ENCODE measurements at regions not wholly inside any gene's neighbourhood (a gene's known extent, or its start where the extent isn't known, plus 50 kb on each side); places are given as distances from the start of the nearest gene placed in this dataset.
"Not testable (repeated sequence)": the region's sequence is repeated elsewhere in the genome, so short reads cannot be mapped to it uniquely, and the experiment has no call there.

GRCh38 chr2:18063826-18064470 is 185.5 kb downstream of the KCNS3 start:
- DNase-seq, result no peak

DNA sequence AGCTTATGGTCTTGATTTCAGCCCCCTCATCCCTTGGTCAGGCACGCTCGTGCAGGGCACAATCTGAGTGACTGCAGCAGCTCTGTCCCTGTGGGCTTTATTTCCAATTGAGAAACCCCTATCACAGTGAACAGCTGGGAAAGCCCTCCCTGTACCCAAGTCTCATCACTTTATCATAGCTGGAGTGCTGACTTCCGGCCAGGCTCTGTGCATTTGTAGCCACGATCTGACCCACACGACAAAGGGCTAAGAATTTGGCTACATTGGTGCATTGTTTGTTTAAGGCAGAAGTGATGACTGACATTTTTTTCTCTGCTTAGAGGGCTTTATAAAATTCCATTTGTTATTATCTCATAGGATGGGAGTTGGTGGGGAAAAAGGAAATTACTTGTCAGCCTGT is 184.4 kb downstream of the KCNS3 start:
- no peak for DNase-seq

GRCh38 chr2:18061717-18062116 is 183.2 kb downstream of the KCNS3 start:
- no peak for DNase-seq

DNA sequence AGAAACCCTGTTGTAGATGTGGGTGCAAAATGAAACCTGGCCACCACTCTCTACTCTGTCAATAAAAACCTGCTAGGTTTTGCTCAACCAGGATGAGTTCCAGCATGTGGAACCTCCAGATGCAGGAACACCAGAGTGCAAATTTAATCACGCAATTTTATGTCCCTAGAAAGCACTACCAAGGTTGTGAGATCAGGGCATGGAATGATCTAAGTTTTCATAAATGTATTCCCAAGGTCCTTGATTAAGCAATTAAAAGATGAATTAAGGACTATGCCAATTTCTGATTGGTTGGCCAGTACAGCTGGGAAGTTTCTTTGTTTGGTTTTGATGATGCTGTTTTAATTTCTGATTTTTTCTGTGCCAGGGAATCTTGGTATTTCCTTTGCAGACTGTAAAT is 179.2 kb downstream of the KCNS3 start:
- DNase-seq, result no peak

DNA sequence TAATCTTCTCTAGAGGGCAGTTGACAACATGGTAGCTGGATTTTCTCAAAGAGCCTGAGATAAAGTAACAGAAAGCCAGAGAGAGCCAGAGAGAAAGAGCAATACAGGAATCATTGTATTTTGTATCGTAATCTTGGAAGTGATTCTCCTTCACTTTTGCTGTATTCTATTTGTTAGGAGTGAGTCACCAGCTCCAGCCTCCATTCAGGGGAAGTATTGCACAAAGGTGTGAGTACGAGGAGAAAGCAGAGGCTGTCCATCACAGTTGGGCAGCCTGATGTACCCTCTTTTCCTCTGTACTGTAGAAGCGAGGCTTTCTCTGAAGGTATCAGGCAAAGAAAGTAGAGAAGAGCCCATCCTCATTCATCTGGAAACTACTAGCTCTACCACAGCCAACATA is 176.8 kb downstream of the KCNS3 start:
- no peak for DNase-seq

- DNase-seq, result no peak
Observed at GRCh38 chr2:18050001-18050400, 171.5 kb downstream of the KCNS3 start.

DNA sequence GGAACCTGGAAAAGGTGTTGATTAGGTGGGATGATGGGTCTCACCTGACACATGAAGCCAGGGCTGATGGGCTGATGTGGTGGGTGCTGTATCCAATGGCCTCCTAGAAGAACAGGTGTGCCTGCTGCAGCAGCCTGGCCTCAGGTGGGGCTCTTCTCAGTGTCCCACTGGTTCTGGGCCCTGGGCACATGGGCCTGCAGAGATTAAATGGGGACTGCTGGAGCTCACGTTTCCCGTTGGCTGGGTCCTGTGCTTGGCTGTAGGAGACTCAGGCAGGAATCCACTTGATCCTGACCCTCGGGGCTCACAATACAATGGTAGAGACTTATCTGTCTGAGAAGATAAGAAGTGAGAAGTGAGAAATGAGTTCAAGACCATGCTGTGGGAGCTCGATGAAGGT is 170.9 kb downstream of the KCNS3 start:
- DNase-seq, result no peak

GRCh38 chr2:18047896-18048657 is 169.6 kb downstream of the KCNS3 start:
- no peak for DNase-seq

DNA sequence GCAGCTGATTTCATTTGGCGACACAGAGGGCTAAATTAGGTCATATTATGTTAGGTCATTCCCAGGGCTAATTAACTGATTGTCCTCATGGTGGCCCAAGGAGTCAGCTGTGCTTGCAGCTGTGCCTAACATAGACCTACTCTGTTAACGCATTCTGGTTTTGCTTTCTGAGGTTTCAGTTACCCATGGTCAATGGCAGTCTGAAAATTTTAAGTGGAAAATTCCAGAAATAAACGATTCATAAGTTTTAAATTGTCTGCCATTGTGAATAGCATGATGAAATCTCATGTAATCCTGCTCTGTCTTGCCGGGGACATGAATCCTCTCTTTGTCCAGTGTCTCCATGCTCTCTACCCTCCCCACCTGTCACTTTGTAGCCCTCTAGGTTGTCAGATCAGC is 168.7 kb downstream of the KCNS3 start:
- no peak for DNase-seq

- no peak for DNase-seq
Observed at GRCh38 chr2:18046558-18047212, 168.2 kb downstream of the KCNS3 start.

- no peak for DNase-seq
Observed at GRCh38 chr2:18046017-18046416, 167.6 kb downstream of the KCNS3 start.

DNA sequence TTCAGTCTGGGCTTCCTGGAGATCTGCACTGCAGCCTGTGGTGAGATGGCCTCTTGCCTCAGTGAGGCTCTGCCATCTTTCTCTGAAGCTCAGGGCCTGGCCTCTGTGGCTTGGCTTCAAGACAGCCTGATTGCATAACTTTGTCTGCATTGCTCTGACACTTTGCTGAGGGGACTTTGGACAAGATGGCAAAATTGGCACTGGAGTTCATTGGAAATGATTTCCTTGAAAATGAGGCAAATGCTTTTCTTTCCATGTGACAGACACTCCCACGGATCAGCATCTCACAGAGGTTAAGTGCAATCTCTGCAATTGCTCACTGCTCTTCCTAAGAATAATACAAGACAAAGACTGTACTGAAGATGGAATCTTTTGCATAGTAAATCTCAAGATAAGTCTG is 166.8 kb downstream of the KCNS3 start:
- DNase-seq, result no peak

- not testable (repeated sequence) for DNase-seq
Observed at GRCh38 chr2:18017381-18017780, 138.9 kb downstream of the KCNS3 start.

- DNase-seq, result no peak
Observed at GRCh38 chr2:18009891-18010290, 131.4 kb downstream of the KCNS3 start.

DNA sequence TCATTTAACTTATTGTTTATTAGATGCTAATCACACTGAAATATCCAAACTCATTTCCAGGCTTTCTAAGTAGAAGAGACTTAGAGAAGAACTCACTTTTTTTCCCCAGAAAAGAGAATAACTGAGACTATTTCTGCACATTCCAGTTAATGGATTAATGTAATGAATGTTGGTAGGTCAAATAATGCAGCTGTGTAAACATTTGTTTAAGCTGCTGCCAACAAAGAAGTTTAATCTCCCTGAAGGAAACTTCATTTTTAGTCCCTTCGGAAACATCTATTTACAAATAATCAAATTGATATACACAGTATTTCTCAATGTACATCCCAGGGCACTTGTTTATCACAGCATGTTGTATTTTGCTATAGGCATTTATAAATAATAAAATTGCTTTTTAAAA is 126.9 kb downstream of the KCNS3 start:
- DNase-seq, result no peak

- DNase-seq, result no peak
Observed at GRCh38 chr2:18001671-18002070, 123.2 kb downstream of the KCNS3 start.

DNA sequence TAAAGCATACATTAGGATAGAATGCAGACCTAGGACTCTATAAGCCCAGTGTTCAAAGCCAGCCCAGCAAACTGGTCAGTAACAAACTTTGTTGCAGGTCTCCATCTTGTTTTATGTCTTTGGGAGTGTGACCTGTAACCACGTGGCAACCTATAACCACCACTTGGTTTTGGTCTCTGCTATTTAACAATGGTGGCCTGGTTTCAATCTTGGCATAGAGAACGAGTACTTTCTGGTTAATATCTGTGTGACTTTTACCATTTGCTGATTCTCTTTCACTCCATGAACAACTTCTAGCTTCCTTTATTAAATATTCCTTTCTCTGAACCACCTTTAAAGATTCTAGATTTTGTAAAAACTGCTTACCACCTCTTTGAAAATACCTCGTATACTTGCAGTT is 118.5 kb downstream of the KCNS3 start:
- DNase-seq, result no peak

DNA sequence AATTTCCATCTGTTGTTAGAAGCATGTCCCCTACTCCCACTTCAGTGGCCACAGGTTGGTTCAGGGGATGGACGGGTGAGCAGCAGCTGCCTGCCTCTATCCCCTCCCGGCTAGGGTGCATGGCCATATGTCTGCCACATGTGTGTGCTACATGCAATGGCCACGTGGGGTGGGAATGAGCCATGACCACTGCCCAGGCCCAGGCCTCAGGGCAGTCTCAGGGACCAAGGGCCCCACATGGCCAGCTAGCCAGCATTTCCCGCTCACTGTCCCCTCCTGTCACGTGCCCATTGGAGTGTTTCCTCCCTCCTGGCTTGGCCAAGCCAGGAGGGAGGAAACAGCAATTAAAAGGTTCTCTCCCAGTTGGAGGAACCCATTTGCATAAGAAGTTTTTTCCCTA is 117.1 kb downstream of the KCNS3 start:
- no peak for DNase-seq

Data from NCI-H524 treated with DMSO at 0.1 percent for 48 hours (cell line).